NCI-H146 treated with DMSO at 0.1 percent for 48 hours (cell line): ENCODE measurements at regions not wholly inside any gene's neighbourhood (a gene's known extent, or its start where the extent isn't known, plus 50 kb on each side); places are given as distances from the start of the nearest gene placed in this dataset.
"Not testable (repeated sequence)": the region's sequence is repeated elsewhere in the genome, so short reads cannot be mapped to it uniquely, and the experiment has no call there.

ENCODE experiments used
- DNase-seq: peaks from one replicate; lab custom pipeline; 2025; ENCODE audit not compliant: unreplicated experiment; lab: John Stamatoyannopoulos, UW

DNA sequence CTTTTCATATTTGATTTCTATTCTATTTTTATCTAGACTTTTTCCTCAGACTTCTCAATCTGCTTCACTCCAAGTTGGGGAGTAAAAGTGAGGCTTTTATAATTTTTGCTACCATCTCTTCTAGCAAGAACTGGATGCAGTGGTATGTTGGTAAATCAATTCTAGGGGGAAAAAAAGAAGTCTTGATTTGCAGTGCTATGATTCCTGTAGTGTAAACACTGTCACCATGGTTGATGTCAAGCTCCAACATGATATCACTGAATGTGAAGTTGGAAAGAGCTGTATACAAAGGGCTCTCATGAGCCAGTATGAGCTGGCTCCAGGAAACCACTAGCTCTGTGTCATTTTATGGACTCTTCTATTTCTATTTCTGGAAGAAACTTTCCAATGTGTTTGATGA is 439.2 kb downstream of the NTRK2 start:
- DNase-seq: no peak

DNA sequence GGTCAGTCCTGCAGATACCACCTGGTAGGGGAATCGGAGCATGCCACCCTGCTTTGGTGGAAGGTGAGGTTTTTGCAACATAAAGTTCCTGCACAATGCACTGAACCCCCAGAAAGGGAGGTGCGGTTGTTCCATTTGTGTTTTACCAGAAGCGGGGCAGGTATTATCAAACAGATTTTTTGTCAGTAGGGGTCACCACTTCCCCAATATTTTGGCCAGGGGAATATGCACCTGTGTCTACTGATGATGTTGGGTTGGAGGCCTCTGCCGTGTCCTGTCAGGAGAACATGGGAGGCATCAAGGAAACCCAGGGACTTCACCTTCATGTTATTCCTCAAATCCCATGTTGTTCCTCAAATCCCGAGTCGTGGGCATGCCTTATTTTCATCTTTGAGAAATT is 438.7 kb downstream of the NTRK2 start:
- DNase-seq: no peak

DNA sequence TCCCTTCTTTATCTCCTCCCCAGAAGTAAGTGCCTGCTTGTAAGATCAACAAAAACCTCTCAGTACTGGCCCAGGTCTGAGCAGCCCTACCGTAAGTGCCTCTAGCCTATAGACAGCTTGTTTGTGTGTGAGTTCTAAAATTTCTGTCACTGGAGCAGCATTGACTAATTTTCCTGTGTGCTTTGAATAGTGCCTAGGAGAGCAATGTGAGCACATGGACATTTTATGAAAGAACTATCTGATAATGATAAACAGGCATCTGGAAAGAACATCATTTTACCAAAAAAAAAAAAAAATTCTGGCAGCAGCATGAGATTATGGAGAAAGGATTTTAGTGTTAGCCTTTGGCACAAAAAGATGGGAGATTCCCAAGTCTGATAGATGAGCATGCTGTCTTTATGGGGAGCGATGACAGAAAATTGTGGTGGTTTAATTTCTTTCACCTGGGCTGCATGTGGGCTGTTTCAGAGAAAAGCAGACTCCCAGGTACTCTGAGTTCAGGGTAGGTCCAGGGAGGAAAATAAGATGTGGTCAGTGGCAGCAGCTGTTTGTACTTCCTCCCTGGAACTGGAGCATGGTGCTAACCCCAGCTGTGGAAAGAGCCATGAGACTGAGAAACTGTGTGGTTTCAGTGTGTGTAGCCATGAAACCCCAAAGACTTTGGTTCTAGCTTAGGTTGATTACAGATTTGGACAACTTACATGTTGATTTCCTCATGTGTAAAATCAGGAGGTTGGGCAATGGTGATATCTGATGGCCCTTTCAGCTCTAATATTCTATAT is 419.9 kb downstream of the NTRK2 start:
- no peak for DNase-seq

DNA sequence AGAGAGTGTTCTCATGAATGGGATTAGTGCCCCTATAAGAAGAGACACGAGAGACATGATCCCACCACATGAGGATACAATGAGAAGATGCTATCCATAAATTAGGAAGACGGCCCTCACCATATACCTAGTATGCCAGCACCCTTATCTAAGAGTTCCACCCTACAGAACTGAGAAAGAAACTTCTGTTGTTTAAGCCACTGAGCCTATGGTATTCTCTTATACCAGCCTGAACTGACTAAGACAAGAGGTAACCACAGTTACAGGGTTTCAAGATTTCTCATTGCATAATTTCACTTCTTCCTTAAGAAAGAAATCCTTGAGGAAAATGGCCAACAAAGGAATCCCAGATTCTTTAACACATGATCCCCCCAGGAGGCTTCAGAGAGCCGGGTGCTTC is 412.4 kb downstream of the NTRK2 start:
- no peak for DNase-seq

DNA sequence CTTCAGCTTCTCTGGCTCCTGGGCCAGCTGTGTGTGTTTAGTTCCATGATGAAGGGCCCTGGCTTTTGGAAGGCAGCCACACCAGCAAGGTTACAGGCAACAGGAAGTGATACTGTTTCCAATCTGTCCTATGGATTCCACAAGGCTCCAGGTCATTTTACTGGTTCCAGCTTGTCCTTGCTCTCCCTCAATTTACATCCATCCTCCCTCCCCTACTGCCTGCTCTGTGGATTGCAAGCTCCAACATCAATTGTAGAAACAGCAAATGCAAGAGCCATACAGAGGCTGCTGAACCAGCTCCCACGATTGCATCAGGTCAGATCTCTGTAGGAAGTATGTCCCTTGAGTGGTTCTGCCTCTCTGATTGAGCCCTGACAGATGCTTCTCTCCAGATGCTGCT is 409.8 kb downstream of the NTRK2 start:
- DNase-seq: no peak

DNA sequence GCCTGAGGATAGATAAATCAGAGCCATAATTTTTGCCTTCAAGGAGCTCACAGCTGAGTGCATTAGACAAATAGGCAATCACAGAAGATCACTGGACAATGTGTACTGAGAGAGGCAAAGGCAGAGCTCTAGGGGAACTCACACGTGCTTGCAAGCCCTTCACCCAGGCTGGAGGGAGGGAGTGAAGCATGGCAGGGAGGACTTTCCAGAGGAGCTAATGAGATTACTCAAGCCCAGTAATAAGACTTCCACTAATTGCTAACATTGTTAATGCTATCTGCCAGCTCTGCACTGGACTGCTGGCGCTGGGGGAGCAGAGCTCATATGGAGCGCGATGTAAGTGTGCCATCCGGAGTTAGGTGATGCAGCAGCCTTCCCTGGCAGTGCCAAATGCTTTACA is 408.4 kb downstream of the NTRK2 start:
- no peak for DNase-seq

DNA sequence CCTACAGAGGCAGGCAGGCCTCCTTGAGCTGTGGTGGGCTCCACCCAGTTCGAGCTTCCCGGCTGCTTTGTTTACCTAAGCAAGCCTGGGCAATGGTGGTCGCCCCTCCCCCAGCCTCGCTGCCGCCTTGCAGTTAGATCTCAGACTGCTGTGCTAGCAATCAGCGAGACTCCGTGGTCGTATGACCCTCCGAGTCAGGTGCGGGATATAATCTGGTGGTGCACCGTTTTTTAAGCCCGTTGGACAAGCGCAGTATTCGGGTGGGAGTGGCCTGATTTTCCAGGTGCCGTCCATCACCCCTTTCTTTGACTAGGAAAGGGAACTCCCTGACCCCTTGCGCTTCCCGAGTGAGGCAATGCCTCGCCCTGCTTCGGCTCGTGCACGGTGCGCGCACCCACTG is 407.6 kb downstream of the NTRK2 start:
- not testable (repeated sequence) for DNase-seq
